Caco-2 (cell line): ENCODE measurements at regions not wholly inside any gene's neighbourhood (a gene's known extent, or its start where the extent isn't known, plus 50 kb on each side); places are given as distances from the start of the nearest gene placed in this dataset.
"Not testable (repeated sequence)": the region's sequence is repeated elsewhere in the genome, so short reads cannot be mapped to it uniquely, and the experiment has no call there.

ENCODE experiments used
- BruUV-seq: library from RNA; stranded (reverse); fragments of 400-500 nt; replicated peaks from 2 replicates; lab custom pipeline; 2021; lab: Mats Ljungman, UMichigan
- CTCF ChIA-PET: fragments of 300-600 bp; sonication (Branson Sonifier 250); formaldehyde crosslinking; loops from one replicate; lab custom pipeline; 2022; ENCODE audit warnings: antibody characterized with exemption; lab: Charles Lee
- POLR2A ChIA-PET: fragments of 300-600 bp; sonication (Branson Sonifier 250); formaldehyde crosslinking; loops from one replicate; lab custom pipeline; 2022; ENCODE audit warnings: antibody characterized with exemption; lab: Charles Lee
- DNase-seq, 2 experiments: peaks; one replicate each; pipeline versions ENCODE4 v3.0.0 to v3.0.0-alpha.2; 2020 to 2022
- H3K27me3 ChIP-seq: replicated peaks from 2 replicates; pipeline ENCODE4 v1.6.0; 2011; ENCODE audit warnings: low read length; ENCODE audit not compliant: control insufficient read depth, insufficient read depth
- H3K36me3 ChIP-seq: 2 replicates; pipeline ENCODE4 v1.5.1; 2011; ENCODE audit warnings: low read length; ENCODE audit not compliant: control insufficient read depth, insufficient read depth
- H3K4me1 ChIP-seq: fragments of 250-450 bp; sonication (Bioruptor Pico); 2 replicates; pipeline ENCODE4 v1.5.1; 2020; ENCODE audit warnings: mild to moderate bottlenecking
- H3K4me3 ChIP-seq: 2 replicates; pipeline ENCODE4 v1.5.1; 2011; ENCODE audit warnings: low read depth, mild to moderate bottlenecking, control low read depth, low read length
- H3K9me3 ChIP-seq: fragments of 250-450 bp; sonication (Bioruptor Pico); 2 replicates; pipeline ENCODE4 v1.5.1; 2020; ENCODE audit warnings: mild to moderate bottlenecking, moderate library complexity
- H3K27ac Mint-ChIP-seq: one replicate; pipeline ENCODE4 v1.8.0; 2022; ENCODE audit warnings: mixed read lengths; ENCODE audit not compliant: unreplicated experiment
- H3K27me3 Mint-ChIP-seq: one replicate; pipeline ENCODE4 v1.8.0; 2022; ENCODE audit warnings: mixed read lengths; ENCODE audit not compliant: insufficient read depth, unreplicated experiment
- H3K36me3 Mint-ChIP-seq: one replicate; pipeline ENCODE4 v1.8.0; 2022; ENCODE audit warnings: mild to moderate bottlenecking, mixed read lengths; ENCODE audit not compliant: insufficient read depth, unreplicated experiment
- H3K4me1 Mint-ChIP-seq: one replicate; pipeline ENCODE4 v1.8.0; 2022; ENCODE audit warnings: low read depth, mixed read lengths; ENCODE audit not compliant: unreplicated experiment
- H3K4me3 Mint-ChIP-seq: one replicate; pipeline ENCODE4 v1.8.0; 2022; ENCODE audit warnings: mild to moderate bottlenecking, moderate library complexity, mixed read lengths; ENCODE audit not compliant: unreplicated experiment
- H3K9me3 Mint-ChIP-seq: one replicate; pipeline ENCODE4 v1.8.0; 2022; ENCODE audit warnings: mixed read lengths; ENCODE audit not compliant: unreplicated experiment
- intact Hi-C: fragments of 100-400 bp; cut with micrococcal nuclease; formaldehyde crosslinking; loops from one replicate; pipeline ENCODE4 v1.10.0; 2022; ENCODE audit not compliant: unreplicated experiment
- TF ChIP-seq, protein P1 (sequence below), 2 experiments: fragments of 200-600 bp in 1 of 2; IDR thresholded peaks; 1 replicate in 1 of 2; 2 replicates in 1 of 2; pipeline versions ENCODE4 v1.5.1 to v1.8.0; 2011 to 2022; ENCODE audit warnings: antibody characterized with exemption in 1 of 2, control low read depth in 1 of 2, inconsistent platforms in 1 of 2, low read depth in 1 of 2, low read length in 1 of 2, mild to moderate bottlenecking in 1 of 2, moderate library complexity in 1 of 2; ENCODE audit not compliant: insufficient read depth in 1 of 2, severe bottlenecking in 1 of 2, unreplicated experiment in 1 of 2

DNA sequence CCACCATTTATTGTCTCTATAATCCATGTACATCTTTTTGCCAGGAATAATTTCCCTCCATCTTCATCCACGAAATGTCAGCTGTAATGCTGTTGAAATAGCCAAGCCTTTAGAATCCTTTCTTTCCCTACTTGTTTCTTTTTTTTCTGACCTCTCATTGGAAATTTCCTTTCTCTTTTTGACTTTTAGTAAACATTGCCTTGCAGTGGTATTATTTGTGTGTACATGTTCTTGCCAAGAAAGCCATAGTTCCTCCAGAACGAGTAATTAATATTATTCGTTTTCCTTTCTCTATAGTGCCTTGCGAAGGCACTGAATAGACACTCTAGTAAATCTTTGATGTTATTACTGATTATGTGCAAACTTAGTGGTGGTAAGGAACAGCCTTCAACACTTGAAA is 282.2 kb downstream of the GJA1 start:
- H3K4me3 Mint-ChIP-seq, result no peak overlapping the region
- H3K4me1 Mint-ChIP-seq, result no peaks in the 10 kb centered on the region
- ChIA-PET POLR2A (no interaction called here), CTCF (no interaction called here)
- H3K4me1 ChIP-seq, result no peaks in the 10 kb centered on the region
- intact Hi-C loops, result no loop called here
- BruUV-seq, result no TSS peak
- no peaks in the 10 kb centered on the region for H3K9me3 Mint-ChIP-seq
- H3K4me3 ChIP-seq, result no peak overlapping the region
- H3K27me3 ChIP-seq, result no peaks in the 10 kb centered on the region
- no peaks in the 10 kb centered on the region for H3K9me3 ChIP-seq
- no peak overlapping the region for H3K27ac Mint-ChIP-seq
- TF ChIP-seq, protein P1, sequence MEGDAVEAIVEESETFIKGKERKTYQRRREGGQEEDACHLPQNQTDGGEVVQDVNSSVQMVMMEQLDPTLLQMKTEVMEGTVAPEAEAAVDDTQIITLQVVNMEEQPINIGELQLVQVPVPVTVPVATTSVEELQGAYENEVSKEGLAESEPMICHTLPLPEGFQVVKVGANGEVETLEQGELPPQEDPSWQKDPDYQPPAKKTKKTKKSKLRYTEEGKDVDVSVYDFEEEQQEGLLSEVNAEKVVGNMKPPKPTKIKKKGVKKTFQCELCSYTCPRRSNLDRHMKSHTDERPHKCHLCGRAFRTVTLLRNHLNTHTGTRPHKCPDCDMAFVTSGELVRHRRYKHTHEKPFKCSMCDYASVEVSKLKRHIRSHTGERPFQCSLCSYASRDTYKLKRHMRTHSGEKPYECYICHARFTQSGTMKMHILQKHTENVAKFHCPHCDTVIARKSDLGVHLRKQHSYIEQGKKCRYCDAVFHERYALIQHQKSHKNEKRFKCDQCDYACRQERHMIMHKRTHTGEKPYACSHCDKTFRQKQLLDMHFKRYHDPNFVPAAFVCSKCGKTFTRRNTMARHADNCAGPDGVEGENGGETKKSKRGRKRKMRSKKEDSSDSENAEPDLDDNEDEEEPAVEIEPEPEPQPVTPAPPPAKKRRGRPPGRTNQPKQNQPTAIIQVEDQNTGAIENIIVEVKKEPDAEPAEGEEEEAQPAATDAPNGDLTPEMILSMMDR (IDR thresholded peaks at IDR 0.05; ENCODE audit: insufficient read depth in 1 of 2, low read depth in 1 of 2, low read length in 1 of 2, severe bottlenecking in 1 of 2, unreplicated experiment in 1 of 2), result no peak
- no peaks in the 10 kb centered on the region for H3K27me3 Mint-ChIP-seq
- H3K36me3 ChIP-seq, result no peaks in the 10 kb centered on the region
- DNase-seq, result no peak
- H3K36me3 Mint-ChIP-seq, result no peaks in the 10 kb centered on the region

DNA sequence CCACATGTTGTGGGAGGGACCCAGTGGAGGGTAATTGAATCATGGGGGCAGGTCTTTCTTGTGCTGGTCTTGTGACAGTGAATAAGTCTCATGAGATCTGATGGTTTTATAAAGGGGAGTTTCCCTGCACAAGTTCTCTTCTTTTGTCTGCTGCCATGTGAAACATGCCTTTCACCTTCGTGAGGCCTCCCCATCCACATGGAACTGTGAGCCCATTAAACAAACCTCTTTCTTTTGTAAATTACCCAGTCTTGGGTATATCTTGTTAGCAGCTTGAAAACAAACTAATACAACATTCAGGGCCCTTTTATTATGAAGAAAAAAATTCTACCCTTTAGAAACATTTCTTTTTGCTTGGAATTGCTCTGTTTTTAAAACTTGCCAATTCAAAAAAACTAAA is 285.4 kb downstream of the GJA1 start:
- intact Hi-C loops, CTCF ChIA-PET: not testable (repeated sequence)

DNA sequence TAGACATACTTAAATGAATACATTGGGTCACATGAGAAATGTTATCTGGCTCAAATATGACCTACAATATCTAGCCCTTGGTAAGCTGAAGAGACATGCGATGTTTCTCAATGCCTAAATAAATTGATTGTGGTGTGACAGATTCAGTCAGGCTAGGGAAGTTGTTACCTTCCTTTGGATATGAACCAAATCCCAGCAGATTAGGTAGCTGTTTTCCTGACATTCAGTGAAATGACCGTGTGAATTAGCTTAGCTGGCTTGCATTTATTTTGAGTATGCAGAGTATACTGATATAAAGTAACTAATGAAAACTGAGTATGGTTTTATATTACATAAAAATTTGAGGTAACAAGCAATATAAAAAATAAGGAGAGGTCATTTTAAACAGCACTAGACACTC is 288.2 kb downstream of the GJA1 start:
- Histone ChIP-seq H3K36me3 (no peaks in the 10 kb centered on the region), H3K4me3 (no peak overlapping the region), H3K4me1 (no peaks in the 10 kb centered on the region), H3K9me3 (no peaks in the 10 kb centered on the region), H3K27me3 (no peaks in the 10 kb centered on the region)
- TF ChIP-seq, protein P1 (IDR thresholded peaks at IDR 0.05; ENCODE audit: insufficient read depth in 1 of 2, low read depth in 1 of 2, low read length in 1 of 2, severe bottlenecking in 1 of 2, unreplicated experiment in 1 of 2), result no peak
- H3K27ac Mint-ChIP-seq, result no peak overlapping the region
- no peaks in the 10 kb centered on the region for H3K36me3 Mint-ChIP-seq
- no peaks in the 10 kb centered on the region for H3K9me3 Mint-ChIP-seq
- intact Hi-C loops, result no loop called here
- H3K27me3 Mint-ChIP-seq, result no peaks in the 10 kb centered on the region
- no peaks in the 10 kb centered on the region for H3K4me1 Mint-ChIP-seq
- POLR2A ChIA-PET, result no interaction called here
- no peak for DNase-seq
- no peak overlapping the region for H3K4me3 Mint-ChIP-seq
- CTCF ChIA-PET, result no interaction called here
- no TSS peak for BruUV-seq

More for the DNA sequence above, 285.4 kb downstream of the GJA1 start:
- H3K27me3 ChIP-seq, BruUV-seq, H3K36me3 Mint-ChIP-seq, H3K4me3 ChIP-seq, H3K36me3 ChIP-seq, H3K4me1 Mint-ChIP-seq, H3K9me3 Mint-ChIP-seq, H3K27ac Mint-ChIP-seq, H3K27me3 Mint-ChIP-seq, H3K9me3 ChIP-seq, POLR2A ChIA-PET, H3K4me3 Mint-ChIP-seq, DNase-seq, H3K4me1 ChIP-seq: not testable (repeated sequence)

DNA sequence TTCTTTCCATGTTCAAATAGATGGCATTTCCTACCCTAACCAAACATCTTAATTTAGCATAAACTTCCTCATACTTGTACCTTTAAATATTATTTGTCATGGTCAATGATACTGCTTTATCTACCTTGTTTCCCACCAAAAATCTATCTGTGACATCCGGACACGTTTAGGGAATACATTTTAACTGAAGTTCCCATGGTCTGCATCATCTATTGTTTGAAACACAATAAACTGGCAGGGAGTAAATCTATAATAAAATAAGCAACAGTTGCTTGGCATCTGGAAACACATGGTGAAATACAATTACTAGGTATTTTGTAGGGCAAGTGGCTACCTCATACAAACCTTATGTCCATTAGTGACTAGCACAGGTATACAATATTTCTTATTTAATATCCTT is 289.1 kb downstream of the GJA1 start:
- H3K9me3 ChIP-seq, result no peaks in the 10 kb centered on the region
- Mint-ChIP-seq H3K4me3 (no peak overlapping the region), H3K36me3 (no peaks in the 10 kb centered on the region), H3K27ac (no peak overlapping the region), H3K9me3 (no peaks in the 10 kb centered on the region), H3K27me3 (no peaks in the 10 kb centered on the region), H3K4me1 (no peaks in the 10 kb centered on the region)
- TF ChIP-seq, protein P1 (IDR thresholded peaks at IDR 0.05; ENCODE audit: insufficient read depth in 1 of 2, low read depth in 1 of 2, low read length in 1 of 2, severe bottlenecking in 1 of 2, unreplicated experiment in 1 of 2), result no peak
- H3K4me3 ChIP-seq, result no peak overlapping the region
- POLR2A ChIA-PET, result no interaction called here
- intact Hi-C loops, result no loop called here
- no TSS peak for BruUV-seq
- no peaks in the 10 kb centered on the region for H3K36me3 ChIP-seq
- DNase-seq, result no peak
- H3K4me1 ChIP-seq, result no peaks in the 10 kb centered on the region
- H3K27me3 ChIP-seq, result no peaks in the 10 kb centered on the region
- CTCF ChIA-PET, result no interaction called here
